ENCODE measurements at regions not wholly inside any gene's neighbourhood (a gene's known extent, or its start where the extent isn't known, plus 50 kb on each side); places are given as distances from the start of the nearest gene placed in this dataset.

DNA sequence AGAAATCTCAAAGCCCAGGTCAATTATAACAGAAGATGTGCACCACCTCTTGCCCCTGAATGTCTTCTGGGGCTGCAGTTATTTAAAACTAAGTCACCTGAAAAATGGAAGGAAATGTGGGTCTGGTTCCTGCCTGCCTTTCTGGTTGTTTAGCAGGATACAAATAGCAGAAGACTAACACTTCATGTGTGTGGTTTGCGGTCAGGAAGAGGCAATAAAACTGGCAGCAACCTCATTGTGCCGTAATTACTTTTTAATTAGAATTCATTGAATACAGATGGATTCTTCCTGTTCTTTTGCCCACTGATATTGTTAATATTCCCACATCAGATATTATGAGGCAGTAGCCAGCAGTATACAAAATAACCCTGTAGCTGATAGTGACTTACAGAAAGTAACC is 345.7 kb downstream of the ZNF326 start:
- DNase-seq, result no peak
- Histone ChIP-seq H3K4me3 (no peak overlapping the region), H3K36me3 (ENCODE audit: insufficient read depth in 1 of 2, low read depth in 1 of 2) (no peaks in the 10 kb centered on the region), H3K9me3 (no peaks in the 10 kb centered on the region), H3K27ac (no peak overlapping the region), H3K4me1 (no peaks in the 10 kb centered on the region), H3K27me3 (ENCODE audit: insufficient read depth in 3 of 3, low read length in 2 of 3) (no peaks in the 10 kb centered on the region)
- TF ChIP-seq CTCF (IDR thresholded peaks at IDR 0.05), result no peak
- 59 to 68% (median 66%) methylated on average over 2 of the region's 2 CpGs for WGBS, 3 donors
- ATAC-seq, result no peak
- intact Hi-C loops (cut with DNase I), result no loop called here

GRCh38 chr1:90339811-90340210 is 344.9 kb downstream of the ZNF326 start:
- DNase-seq, result no peak
- no peak overlapping the region for H3K4me3 ChIP-seq
- H3K9me3 ChIP-seq, result no peaks in the 10 kb centered on the region
- no peaks in the 10 kb centered on the region for H3K27me3 ChIP-seq (ENCODE audit: insufficient read depth in 3 of 3, low read length in 2 of 3)
- H3K4me1 ChIP-seq, result no peaks in the 10 kb centered on the region
- intact Hi-C loops (cut with DNase I), result no loop called here
- 40 to 52% (median 48%) methylated on average over 2 of the region's 2 CpGs for WGBS, 3 donors
- ATAC-seq, result no peak
- TF ChIP-seq CTCF (IDR thresholded peaks at IDR 0.05), result no peak
- H3K27ac ChIP-seq, result no peak overlapping the region
- H3K36me3 ChIP-seq (ENCODE audit: insufficient read depth in 1 of 2, low read depth in 1 of 2), result no peaks in the 10 kb centered on the region

DNA sequence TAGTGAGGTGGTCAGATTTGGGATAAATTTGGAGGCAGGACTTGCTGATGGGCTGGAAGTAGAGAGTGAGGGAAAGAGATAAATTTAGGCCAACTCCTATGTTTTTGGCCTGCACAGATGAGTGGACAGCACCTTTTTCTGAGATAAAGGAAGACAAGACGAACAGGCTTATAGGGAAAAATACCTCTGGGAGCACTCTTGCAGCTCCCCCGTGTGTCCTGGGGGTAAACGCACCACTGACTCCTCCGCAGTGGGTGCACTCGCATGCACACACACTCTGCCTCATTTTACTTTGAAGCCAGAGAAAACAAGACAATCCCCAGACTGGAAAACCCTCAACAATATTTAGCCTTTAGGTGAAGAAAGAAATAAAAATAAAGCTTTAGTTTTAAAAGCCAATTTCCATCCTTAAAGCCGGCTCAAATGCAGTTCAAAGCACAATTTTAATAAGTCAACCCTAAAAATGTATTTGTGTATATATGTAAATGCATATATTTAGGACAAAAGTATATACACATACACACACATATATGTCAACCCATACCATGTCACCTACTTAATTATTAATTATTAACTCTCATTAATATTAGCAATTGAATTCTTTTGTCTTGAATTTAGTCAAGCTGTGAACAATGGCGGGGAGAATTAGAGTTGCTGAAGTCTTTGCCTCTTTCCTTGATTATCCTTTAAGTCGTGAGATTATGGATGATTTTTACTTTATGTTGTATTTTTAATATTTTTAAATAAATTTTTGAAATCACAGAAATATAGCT is 341.8 kb downstream of the ZNF326 start:
- no peaks in the 10 kb centered on the region for H3K9me3 ChIP-seq
- no peak overlapping the region for H3K27ac ChIP-seq
- WGBS, 3 donors, result 90 to 95% (median 90%) methylated on average over 8 of the region's 8 CpGs
- H3K36me3 ChIP-seq (ENCODE audit: insufficient read depth in 1 of 2, low read depth in 1 of 2), result no peaks in the 10 kb centered on the region
- no peaks in the 10 kb centered on the region for H3K27me3 ChIP-seq (ENCODE audit: insufficient read depth in 3 of 3, low read length in 2 of 3)
- intact Hi-C loops (cut with DNase I), result no loop called here
- no peak for ATAC-seq
- no peak for TF ChIP-seq CTCF (IDR thresholded peaks at IDR 0.05)
- no peak overlapping the region for H3K4me3 ChIP-seq
- H3K4me1 ChIP-seq, result no peaks in the 10 kb centered on the region
- DNase-seq, result no peak

GRCh38 chr1:90335558-90335957 is 340.6 kb downstream of the ZNF326 start:
- Histone ChIP-seq H3K4me1 (no peaks in the 10 kb centered on the region), H3K9me3 (no peaks in the 10 kb centered on the region), H3K27ac (no peak overlapping the region), H3K36me3 (ENCODE audit: insufficient read depth in 1 of 2, low read depth in 1 of 2) (no peaks in the 10 kb centered on the region), H3K4me3 (no peak overlapping the region), H3K27me3 (ENCODE audit: insufficient read depth in 3 of 3, low read length in 2 of 3) (no peaks in the 10 kb centered on the region)
- ATAC-seq, result no peak
- no peak for TF ChIP-seq CTCF (IDR thresholded peaks at IDR 0.05)
- intact Hi-C loops (cut with DNase I), result no loop called here
- DNase-seq, result no peak
- WGBS, 3 donors, result 21 to 46% (median 32%) methylated on average over 3 of the region's 3 CpGs

DNA sequence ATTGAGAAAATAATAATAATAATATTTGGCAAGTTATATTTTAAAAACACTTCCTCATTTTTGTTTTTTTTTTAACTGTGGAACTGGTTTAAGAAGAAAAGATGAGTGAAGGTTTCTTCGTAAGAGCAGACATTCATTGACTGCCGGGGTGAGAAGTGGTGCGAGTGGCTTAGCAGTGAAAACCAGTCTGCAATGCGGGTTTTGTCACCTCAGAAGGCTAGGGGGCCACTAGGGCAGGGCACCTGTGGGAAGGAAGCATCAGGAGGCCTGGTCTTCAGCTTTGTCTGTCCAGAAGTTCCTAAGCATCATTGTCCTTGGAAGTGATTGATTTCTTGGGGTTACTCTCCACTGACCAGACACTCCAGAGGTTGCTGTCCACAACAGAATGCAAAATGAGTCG is 339.2 kb downstream of the ZNF326 start:
- no peak for TF ChIP-seq CTCF (IDR thresholded peaks at IDR 0.05)
- Histone ChIP-seq H3K27ac (no peak overlapping the region), H3K4me3 (no peak overlapping the region), H3K9me3 (no peaks in the 10 kb centered on the region), H3K27me3 (ENCODE audit: insufficient read depth in 3 of 3, low read length in 2 of 3) (no peaks in the 10 kb centered on the region), H3K4me1 (no peaks in the 10 kb centered on the region), H3K36me3 (ENCODE audit: insufficient read depth in 1 of 2, low read depth in 1 of 2) (no peaks in the 10 kb centered on the region)
- ATAC-seq (no peak), DNase-seq (no peak)
- intact Hi-C loops (cut with DNase I), result no loop called here
- 86 to 90% (median 88%) methylated on average over 5 of the region's 5 CpGs for WGBS, 3 donors
